RWPE2 (cell line): ENCODE measurements at regions not wholly inside any gene's neighbourhood (a gene's known extent, or its start where the extent isn't known, plus 50 kb on each side); places are given as distances from the start of the nearest gene placed in this dataset.

ENCODE experiments used
- ATAC-seq: fragments of 200-7000 bp; cut with Tn5 transposase; 3 replicates; pipeline ENCODE4 v1.9.1; 2021; ENCODE audit warnings: low read depth
- DNase-seq: peaks from one replicate; pipeline ENCODE4 v3.0.0-alpha.2; 2020; ENCODE audit warnings: low spot score
- H3K27ac ChIP-seq: fragments of 450-650 bp; 2 replicates; pipeline ENCODE4 v1.5.1; 2017; ENCODE audit warnings: mild to moderate bottlenecking; ENCODE audit not compliant: poor library complexity, severe bottlenecking
- H3K27me3 ChIP-seq: fragments of 250-450 bp; sonication (Bioruptor Pico); 2 replicates; pipeline ENCODE4 v1.5.1; 2021; ENCODE audit warnings: mild to moderate bottlenecking, moderate library complexity; ENCODE audit not compliant: insufficient read depth, poor library complexity, severe bottlenecking
- H3K36me3 ChIP-seq: fragments of 250-450 bp; sonication (Bioruptor Pico); 2 replicates; pipeline ENCODE4 v1.5.1; 2020; ENCODE audit warnings: low read depth, mild to moderate bottlenecking, moderate library complexity
- H3K4me1 ChIP-seq: fragments of 250-450 bp; sonication (Bioruptor Pico); 2 replicates; pipeline ENCODE4 v1.5.1; 2021; ENCODE audit warnings: mild to moderate bottlenecking, moderate library complexity; ENCODE audit not compliant: insufficient read depth, poor library complexity, severe bottlenecking
- H3K4me3 ChIP-seq: fragments of 250-450 bp; sonication (Bioruptor Pico); 2 replicates; pipeline ENCODE4 v1.5.1; 2021; ENCODE audit warnings: mild to moderate bottlenecking, moderate library complexity; ENCODE audit not compliant: severe bottlenecking
- H3K9me3 ChIP-seq: fragments of 250-450 bp; sonication (Bioruptor Pico); 2 replicates; pipeline ENCODE4 v1.5.1; 2021; ENCODE audit warnings: mild to moderate bottlenecking, moderate library complexity; ENCODE audit not compliant: severe bottlenecking
- TF ChIP-seq, protein P1 (sequence below): fragments of 450-650 bp; IDR thresholded peaks from one replicate; pipeline ENCODE4 v1.5.1; 2017; ENCODE audit warnings: mild to moderate bottlenecking, moderate library complexity; ENCODE audit not compliant: poor library complexity, severe bottlenecking

DNA sequence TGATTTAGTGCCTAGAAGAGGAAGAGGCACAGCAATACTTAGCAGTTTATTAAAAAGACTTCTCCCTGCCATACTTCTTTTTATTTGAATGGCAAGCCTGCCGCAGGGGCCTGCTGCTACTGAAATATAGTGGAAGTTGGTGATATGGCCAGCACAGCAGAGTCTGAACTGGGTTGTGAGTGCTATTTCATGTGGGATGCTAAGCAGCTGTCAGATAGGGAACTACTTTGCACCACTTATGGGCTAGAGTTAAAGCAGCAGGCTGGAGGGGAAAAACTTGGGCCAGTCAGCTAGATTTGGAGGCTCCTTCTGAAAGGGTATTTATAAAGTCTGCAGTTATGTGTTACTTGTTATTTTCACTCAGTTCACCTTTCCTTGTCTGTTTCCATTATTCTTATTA lies 299.0 kb upstream of the E2F7 start:
- DNase-seq: no peak
- H3K9me3 ChIP-seq: no peaks in the 10 kb centered on the region
- TF ChIP-seq, protein P1, sequence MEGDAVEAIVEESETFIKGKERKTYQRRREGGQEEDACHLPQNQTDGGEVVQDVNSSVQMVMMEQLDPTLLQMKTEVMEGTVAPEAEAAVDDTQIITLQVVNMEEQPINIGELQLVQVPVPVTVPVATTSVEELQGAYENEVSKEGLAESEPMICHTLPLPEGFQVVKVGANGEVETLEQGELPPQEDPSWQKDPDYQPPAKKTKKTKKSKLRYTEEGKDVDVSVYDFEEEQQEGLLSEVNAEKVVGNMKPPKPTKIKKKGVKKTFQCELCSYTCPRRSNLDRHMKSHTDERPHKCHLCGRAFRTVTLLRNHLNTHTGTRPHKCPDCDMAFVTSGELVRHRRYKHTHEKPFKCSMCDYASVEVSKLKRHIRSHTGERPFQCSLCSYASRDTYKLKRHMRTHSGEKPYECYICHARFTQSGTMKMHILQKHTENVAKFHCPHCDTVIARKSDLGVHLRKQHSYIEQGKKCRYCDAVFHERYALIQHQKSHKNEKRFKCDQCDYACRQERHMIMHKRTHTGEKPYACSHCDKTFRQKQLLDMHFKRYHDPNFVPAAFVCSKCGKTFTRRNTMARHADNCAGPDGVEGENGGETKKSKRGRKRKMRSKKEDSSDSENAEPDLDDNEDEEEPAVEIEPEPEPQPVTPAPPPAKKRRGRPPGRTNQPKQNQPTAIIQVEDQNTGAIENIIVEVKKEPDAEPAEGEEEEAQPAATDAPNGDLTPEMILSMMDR: no peak
- H3K27ac ChIP-seq: no peak overlapping the region
- no peaks in the 10 kb centered on the region for H3K4me1 ChIP-seq
- no peak for ATAC-seq
- no peak overlapping the region for H3K4me3 ChIP-seq
- no peaks in the 10 kb centered on the region for H3K27me3 ChIP-seq
- no peaks in the 10 kb centered on the region for H3K36me3 ChIP-seq

DNA sequence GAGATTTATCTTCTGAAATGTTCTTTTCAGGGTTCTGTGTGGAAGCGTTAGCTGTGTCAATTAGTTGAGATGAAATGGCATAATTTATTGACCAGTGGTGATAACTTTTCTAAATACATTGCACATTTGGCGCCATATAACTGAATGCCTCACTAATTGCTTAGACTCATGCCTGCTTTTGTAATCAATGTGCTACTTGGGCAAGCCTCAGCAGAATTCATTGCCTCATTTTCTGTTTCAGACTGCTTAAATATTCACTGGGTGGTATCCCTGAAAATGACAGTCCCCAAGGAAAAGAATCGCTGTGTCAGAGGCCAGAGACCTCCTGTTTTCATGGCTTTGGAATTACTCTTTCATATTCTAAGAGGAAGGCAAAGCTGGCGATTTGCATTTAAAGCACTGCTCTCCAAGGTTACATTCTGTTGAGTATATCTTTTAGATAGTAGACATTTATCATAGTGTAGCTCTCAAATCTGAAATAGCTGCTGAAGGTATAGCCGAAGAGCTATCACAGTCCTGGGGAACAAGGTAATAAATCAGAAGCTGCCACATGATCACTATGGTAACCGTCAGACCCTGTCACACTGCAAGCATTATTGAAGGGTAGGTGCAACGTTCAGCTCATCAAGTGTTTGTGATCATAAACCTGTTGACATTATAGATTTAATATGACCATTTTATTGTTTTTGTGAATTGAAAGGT lies 297.3 kb upstream of the E2F7 start:
- no peak overlapping the region for H3K27ac ChIP-seq
- no peaks in the 10 kb centered on the region for H3K4me1 ChIP-seq
- H3K4me3 ChIP-seq: no peak overlapping the region
- TF ChIP-seq, protein P1: no peak
- DNase-seq: no peak
- no peaks in the 10 kb centered on the region for H3K36me3 ChIP-seq
- no peak for ATAC-seq
- no peaks in the 10 kb centered on the region for H3K27me3 ChIP-seq
- H3K9me3 ChIP-seq: no peaks in the 10 kb centered on the region

DNA sequence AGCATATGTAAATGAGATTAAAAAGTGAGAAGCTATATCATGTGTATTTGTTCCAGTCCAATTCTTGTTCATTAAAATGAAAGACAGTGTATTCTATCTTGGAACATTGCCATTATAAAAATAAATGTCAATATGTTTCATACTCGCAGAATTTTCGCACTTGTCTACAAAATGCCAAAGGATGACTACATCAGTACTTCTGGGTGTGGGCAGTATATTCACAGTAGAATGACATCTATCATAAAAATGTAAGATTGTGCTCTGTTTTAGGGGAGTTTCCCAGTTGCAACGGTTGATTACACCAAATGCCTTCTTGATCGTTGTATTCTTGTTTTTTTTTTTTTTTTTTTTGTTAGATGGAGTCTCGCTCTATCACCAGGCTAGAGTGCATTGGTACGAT lies 292.3 kb upstream of the E2F7 start:
- H3K9me3 ChIP-seq: no peaks in the 10 kb centered on the region
- TF ChIP-seq, protein P1: no peak
- no peaks in the 10 kb centered on the region for H3K4me1 ChIP-seq
- H3K27ac ChIP-seq: no peak overlapping the region
- ATAC-seq (no peak), DNase-seq (no peak)
- no peak overlapping the region for H3K4me3 ChIP-seq
- no peaks in the 10 kb centered on the region for H3K27me3 ChIP-seq
- no peaks in the 10 kb centered on the region for H3K36me3 ChIP-seq

DNA sequence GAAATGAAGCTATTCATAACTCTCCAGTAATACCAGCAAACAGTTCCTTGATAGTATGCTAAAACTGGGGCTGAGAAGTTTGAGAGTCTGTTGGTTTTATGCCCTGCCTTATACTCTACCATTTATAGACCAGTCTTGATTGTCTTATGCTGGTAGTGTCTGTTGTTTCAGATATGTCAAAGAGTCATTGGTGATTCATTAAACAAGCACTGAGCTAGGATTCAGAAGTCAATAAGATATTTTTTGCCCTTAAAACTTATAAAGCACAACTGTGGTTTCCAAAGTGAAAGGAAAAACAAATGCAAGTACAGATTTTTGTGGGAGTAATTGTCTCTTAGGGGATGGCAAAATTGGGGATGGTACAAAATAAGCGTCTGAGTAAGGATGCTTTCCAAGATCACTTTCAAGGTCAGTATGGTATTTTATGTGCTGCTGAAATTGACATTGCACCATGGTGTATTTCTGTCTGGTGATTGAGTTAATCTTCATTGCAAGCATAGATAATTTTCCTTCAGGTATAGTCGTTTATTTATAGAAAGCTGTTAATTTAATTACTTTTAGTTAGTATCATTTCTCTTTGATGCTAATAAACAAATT lies 289.5 kb upstream of the E2F7 start:
- no peak overlapping the region for H3K4me3 ChIP-seq
- TF ChIP-seq, protein P1: no peak
- no peaks in the 10 kb centered on the region for H3K9me3 ChIP-seq
- H3K36me3 ChIP-seq: no peaks in the 10 kb centered on the region
- H3K27ac ChIP-seq: no peak overlapping the region
- H3K27me3 ChIP-seq: no peaks in the 10 kb centered on the region
- ATAC-seq (no peak), DNase-seq (no peak)
- no peaks in the 10 kb centered on the region for H3K4me1 ChIP-seq

DNA sequence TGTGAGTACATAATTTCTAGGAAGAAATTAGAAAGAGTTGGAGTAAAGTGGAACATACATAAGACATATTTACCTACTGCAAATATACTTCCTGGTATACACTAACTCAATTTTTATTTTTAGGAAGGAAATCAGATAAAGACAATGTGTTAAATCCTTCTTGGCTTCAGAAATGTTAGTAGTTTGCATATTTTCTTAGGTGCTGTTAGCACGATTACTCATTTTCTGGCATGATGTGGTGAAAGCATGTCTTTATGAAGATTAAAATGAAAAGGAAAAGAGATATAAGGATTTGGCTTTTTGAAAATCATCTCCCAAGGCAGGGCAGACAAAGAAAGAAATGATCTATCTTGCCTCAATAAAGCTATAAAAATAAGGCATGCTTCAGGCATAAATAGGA lies 287.6 kb upstream of the E2F7 start:
- Histone ChIP-seq H3K36me3 (no peaks in the 10 kb centered on the region), H3K27me3 (no peaks in the 10 kb centered on the region)

More for the DNA sequence above, 287.6 kb upstream of the E2F7 start:
- TF ChIP-seq, protein P1: no peak
- no peak overlapping the region for H3K4me3 ChIP-seq
- no peaks in the 10 kb centered on the region for H3K9me3 ChIP-seq
- H3K4me1 ChIP-seq: no peaks in the 10 kb centered on the region
- no peak overlapping the region for H3K27ac ChIP-seq
- no peak for DNase-seq
- ATAC-seq: no peak
